HepG2 (cell line): ENCODE measurements at regions not wholly inside any gene's neighbourhood (a gene's known extent, or its start where the extent isn't known, plus 50 kb on each side); places are given as distances from the start of the nearest gene placed in this dataset.

ENCODE experiments used
- ATAC-seq: fragments of 200-7000 bp; cut with Tn5 transposase; 3 replicates; pipeline ENCODE4 v1.9.1; 2020; ENCODE audit warnings: mild to moderate bottlenecking, moderate library complexity
- BruUV-seq: library from RNA; stranded (reverse); fragments of 400-500 nt; replicated peaks from 2 replicates; lab custom pipeline; 2021; lab: Mats Ljungman, UMichigan
- CTCF ChIA-PET: fragments of 300-600 bp; formaldehyde crosslinking; extraction: SDS; loops from one replicate; lab custom pipeline; 2021; ENCODE audit warnings: low total read pairs, inconsistent platforms, low intra/inter-chr PET ratio; lab: Yijun Ruan, JAX
- POLR2A ChIA-PET: fragments of 350-600 bp; sonication (Branson Sonifier 250); formaldehyde crosslinking; loops from one replicate; lab custom pipeline; 2020; ENCODE audit warnings: antibody characterized with exemption, inconsistent platforms; lab: Yijun Ruan, JAX
- DNase-seq: peaks from one replicate; pipeline ENCODE4 v3.0.0-alpha.2; 2015; ENCODE audit warnings: low spot score
- FAIRE-seq: peaks from 3 replicates; lab custom pipeline; 2011; peaks lifted over from hg19 to GRCh38; lab: Jason Lieb, UNC
- H2AFZ ChIP-seq: one replicate; pipeline ENCODE4 v1.6.1; 2011; ENCODE audit warnings: low read length, inconsistent platforms
- H3K27ac ChIP-seq: fragments of 300-600 bp; 3 replicates; pipeline ENCODE4 v1.8.0; 2011; ENCODE audit warnings: mixed run types, mild to moderate bottlenecking, mixed read lengths, low read length, inconsistent platforms; ENCODE audit not compliant: insufficient read depth; ENCODE audit errors: extremely low read length
- H3K27me3 ChIP-seq, 2 experiments: fragments of 200-600 bp in 1 of 2; 2 replicates in 1 of 2; 3 replicates in 1 of 2; pipeline versions ENCODE4 v1.6.0 to v1.8.0; 2011; ENCODE audit warnings: low read length in 2 of 2, mild to moderate bottlenecking in 2 of 2, moderate library complexity in 2 of 2, inconsistent platforms in 1 of 2; ENCODE audit not compliant: insufficient read depth in 2 of 2, control insufficient read depth in 1 of 2
- H3K36me3 ChIP-seq, 2 experiments: fragments of 200-600 bp in 1 of 2; replicated peaks in 1 of 2; 2 replicates in 1 of 2; 3 replicates in 1 of 2; pipeline versions ENCODE4 v1.5.1 to v1.8.0; 2011; ENCODE audit warnings: low read length in 2 of 2, inconsistent platforms in 1 of 2; ENCODE audit not compliant: insufficient read depth in 2 of 2, control insufficient read depth in 1 of 2
- H3K4me1 ChIP-seq: 2 replicates; pipeline ENCODE4 v1.5.1; 2012; ENCODE audit warnings: low read length, inconsistent platforms; ENCODE audit not compliant: insufficient read depth
- H3K4me2 ChIP-seq: 2 replicates; pipeline ENCODE4 v1.6.0; 2011; ENCODE audit warnings: low read depth, low read length, inconsistent platforms
- H3K4me3 ChIP-seq, 3 experiments: fragments of 200-600 bp in 1 of 3; sonication (generic), shearing (Covaris generic) in 1 of 3; replicated peaks in 1 of 3; 2 replicates each; pipeline ENCODE4 v1.5.1; 2011 to 2016; ENCODE audit warnings: low read length in 3 of 3, inconsistent platforms in 2 of 3, low read depth in 2 of 3, mild to moderate bottlenecking in 2 of 3, control low read depth in 1 of 3, mixed read lengths in 1 of 3; ENCODE audit not compliant: insufficient read depth in 1 of 3
- H3K79me2 ChIP-seq: one replicate; pipeline ENCODE4 v1.6.1; 2011; ENCODE audit warnings: low read length, inconsistent platforms; ENCODE audit not compliant: insufficient read depth
- H3K9ac ChIP-seq: 2 replicates; pipeline ENCODE4 v1.6.0; 2011; ENCODE audit warnings: mild to moderate bottlenecking, low read depth, low read length, inconsistent platforms; ENCODE audit not compliant: insufficient read depth
- H3K9me3 ChIP-seq: 2 replicates; pipeline ENCODE4 v1.5.1; 2012; ENCODE audit warnings: mild to moderate bottlenecking, low read length
- H4K20me1 ChIP-seq: 2 replicates; pipeline ENCODE4 v1.6.0; 2011; ENCODE audit warnings: inconsistent platforms, mild to moderate bottlenecking, low read length, moderate library complexity; ENCODE audit not compliant: insufficient read depth
- MEIS2 ChIP-seq: sonication (generic); formaldehyde crosslinking; IDR thresholded peaks from 2 replicates; pipeline ENCODE4 v1.9.0; 2021; ENCODE audit warnings: mild to moderate bottlenecking, missing genetic modification reagents
- MXD4 ChIP-seq: IDR thresholded peaks from 2 replicates; pipeline ENCODE4 v1.6.1; 2016; ENCODE audit warnings: mild to moderate bottlenecking, missing biosample characterization, missing genetic modification reagents
- NFATC3 ChIP-seq: sonication (generic); formaldehyde crosslinking; IDR thresholded peaks from 2 replicates; pipeline ENCODE4 v1.5.1; 2020; ENCODE audit warnings: mild to moderate bottlenecking, missing genetic modification reagents
- NFE2L2 ChIP-seq: fragments of 150-350 bp; IDR thresholded peaks from 2 replicates; pipeline ENCODE4 v1.6.1; 2014; ENCODE audit warnings: low read length
- PHF21A ChIP-seq: sonication (generic); formaldehyde crosslinking; IDR thresholded peaks from 2 replicates; pipeline ENCODE4 v1.5.0; 2020; ENCODE audit warnings: mild to moderate bottlenecking, missing genetic modification reagents
- RAD51 ChIP-seq: fragments of 450-650 bp; IDR thresholded peaks from 2 replicates; pipeline ENCODE4 v1.6.1; 2016; ENCODE audit warnings: borderline replicate concordance
- RBM39 ChIP-seq: fragments of 200-400 bp; formaldehyde crosslinking; IDR thresholded peaks from one replicate; pipeline ENCODE4 v1.6.1; 2018; ENCODE audit warnings: antibody characterized with exemption, mild to moderate bottlenecking, low read depth, low read length; ENCODE audit not compliant: poor library complexity, severe bottlenecking
- SYNCRIP ChIP-seq: fragments of 200-400 bp; formaldehyde crosslinking; IDR thresholded peaks from 2 replicates; pipeline ENCODE4 v1.6.1; 2018; ENCODE audit warnings: mild to moderate bottlenecking, low read depth, low read length; ENCODE audit not compliant: insufficient read depth
- ZBTB43 ChIP-seq: sonication (generic); formaldehyde crosslinking; conservative IDR thresholded peaks from 2 replicates; pipeline ENCODE4 v1.4.0; 2020; ENCODE audit warnings: missing genetic modification reagents
- ZNF317 ChIP-seq: sonication (generic); formaldehyde crosslinking; IDR thresholded peaks from 2 replicates; pipeline ENCODE4 v1.5.0; 2020; ENCODE audit warnings: mild to moderate bottlenecking, missing genetic modification reagents
- ZNF546 ChIP-seq: sonication (generic); formaldehyde crosslinking; conservative IDR thresholded peaks from 2 replicates; pipeline ENCODE4 v1.8.1; 2023; ENCODE audit warnings: mild to moderate bottlenecking, missing genetic modification reagents
- ZNF747 ChIP-seq: sonication (generic); formaldehyde crosslinking; IDR thresholded peaks from 2 replicates; pipeline ENCODE4 v1.8.1; 2023; ENCODE audit warnings: missing genetic modification reagents, mild to moderate bottlenecking, borderline replicate concordance
- WGBS: methylation state at CpG from one replicate; pipeline ENCODE4 v1.1.6; 2017; ENCODE audit warnings: low lambda C conversion rate; 5-methylcytosine and 5-hydroxymethylcytosine counted together
- in situ Hi-C: cut with HindIII; loops from 2 replicates; pipeline ENCODE4 v1.10.0; 2017; ENCODE audit warnings: low pct_unique_long_range_greater_than_20kb; ENCODE audit not compliant: extremely low pct_ligation_motif_present
- intact Hi-C: fragments of 100-400 bp; cut with micrococcal nuclease; formaldehyde crosslinking; loops from one replicate; pipeline ENCODE4 v1.10.0; 2022; ENCODE audit not compliant: unreplicated experiment
- TF ChIP-seq, protein P1 (sequence below): sonication (generic); formaldehyde crosslinking; conservative IDR thresholded peaks from 2 replicates; pipeline ENCODE4 v1.4.0; 2020; ENCODE audit warnings: mild to moderate bottlenecking, missing genetic modification reagents, moderate library complexity
- TF ChIP-seq, protein P2 (sequence below): sonication (generic); formaldehyde crosslinking; IDR thresholded peaks from 2 replicates; pipeline ENCODE4 v1.5.1; 2020; ENCODE audit warnings: missing genetic modification reagents, mild to moderate bottlenecking, borderline replicate concordance

GRCh38 chr5:152070591-152070990 is 145.9 kb upstream of the GLRA1 start:
- Histone ChIP-seq H3K36me3 (no peaks in the 10 kb centered on the region), H3K27me3 (no peaks in the 10 kb centered on the region), H3K4me1 (no peaks in the 10 kb centered on the region)
- ATAC-seq = no peak
- no peak for TF ChIP-seq MEIS2 (CRISPR knock-in tag)
- no peak for TF ChIP-seq SYNCRIP
- no peak for TF ChIP-seq PHF21A (CRISPR knock-in tag)
- TF ChIP-seq NFATC3 = no peak
- TF ChIP-seq, protein P1, sequence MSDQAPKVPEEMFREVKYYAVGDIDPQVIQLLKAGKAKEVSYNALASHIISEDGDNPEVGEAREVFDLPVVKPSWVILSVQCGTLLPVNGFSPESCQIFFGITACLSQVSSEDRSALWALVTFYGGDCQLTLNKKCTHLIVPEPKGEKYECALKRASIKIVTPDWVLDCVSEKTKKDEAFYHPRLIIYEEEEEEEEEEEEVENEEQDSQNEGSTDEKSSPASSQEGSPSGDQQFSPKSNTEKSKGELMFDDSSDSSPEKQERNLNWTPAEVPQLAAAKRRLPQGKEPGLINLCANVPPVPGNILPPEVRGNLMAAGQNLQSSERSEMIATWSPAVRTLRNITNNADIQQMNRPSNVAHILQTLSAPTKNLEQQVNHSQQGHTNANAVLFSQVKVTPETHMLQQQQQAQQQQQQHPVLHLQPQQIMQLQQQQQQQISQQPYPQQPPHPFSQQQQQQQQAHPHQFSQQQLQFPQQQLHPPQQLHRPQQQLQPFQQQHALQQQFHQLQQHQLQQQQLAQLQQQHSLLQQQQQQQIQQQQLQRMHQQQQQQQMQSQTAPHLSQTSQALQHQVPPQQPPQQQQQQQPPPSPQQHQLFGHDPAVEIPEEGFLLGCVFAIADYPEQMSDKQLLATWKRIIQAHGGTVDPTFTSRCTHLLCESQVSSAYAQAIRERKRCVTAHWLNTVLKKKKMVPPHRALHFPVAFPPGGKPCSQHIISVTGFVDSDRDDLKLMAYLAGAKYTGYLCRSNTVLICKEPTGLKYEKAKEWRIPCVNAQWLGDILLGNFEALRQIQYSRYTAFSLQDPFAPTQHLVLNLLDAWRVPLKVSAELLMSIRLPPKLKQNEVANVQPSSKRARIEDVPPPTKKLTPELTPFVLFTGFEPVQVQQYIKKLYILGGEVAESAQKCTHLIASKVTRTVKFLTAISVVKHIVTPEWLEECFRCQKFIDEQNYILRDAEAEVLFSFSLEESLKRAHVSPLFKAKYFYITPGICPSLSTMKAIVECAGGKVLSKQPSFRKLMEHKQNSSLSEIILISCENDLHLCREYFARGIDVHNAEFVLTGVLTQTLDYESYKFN (CRISPR knock-in tag) = no peak
- TF ChIP-seq, all 625 proteins: peak for 0
- FAIRE-seq (no peak), DNase-seq (no peak)
- Histone ChIP-seq H4K20me1 (no peaks in the 10 kb centered on the region), H3K9me3 (no peaks in the 10 kb centered on the region), H3K27ac (no peak overlapping the region), H2AFZ (no peak overlapping the region), H3K9ac (no peak overlapping the region), H3K4me2 (no peak overlapping the region), H3K4me3 (no peak overlapping the region), H3K79me2 (no peaks in the 10 kb centered on the region)
- 0% methylated on average over 2 of the region's 2 CpGs for WGBS
- intact Hi-C loops = no loop called here
- ChIA-PET CTCF (no interaction called here), POLR2A (no interaction called here)
- BruUV-seq = no TSS peak
- in situ Hi-C loops = no loop called here

- Histone ChIP-seq H3K79me2 (no peaks in the 10 kb centered on the region), H2AFZ (no peak overlapping the region), H3K9me3 (no peaks in the 10 kb centered on the region), H3K27me3 (no peaks in the 10 kb centered on the region), H3K4me2 (no peak overlapping the region), H3K9ac (no peak overlapping the region), H3K27ac (no peak overlapping the region), H4K20me1 (no peaks in the 10 kb centered on the region), H3K36me3 (no peaks in the 10 kb centered on the region), H3K4me3 (no peak overlapping the region), H3K4me1 (no peaks in the 10 kb centered on the region)
- no peak for ATAC-seq
- in situ Hi-C loops = no loop called here
- FAIRE-seq = no peak
- no TSS peak for BruUV-seq
- intact Hi-C loops = no loop called here
- POLR2A ChIA-PET = no interaction called here
- DNase-seq = no peak
- 0% methylated on average over 3 of the region's 3 CpGs for WGBS
- CTCF ChIA-PET = no interaction called here
- TF ChIP-seq RBM39 (no peak), RAD51 (no peak), ZNF317 (CRISPR knock-in tag) (no peak), MXD4 (no peak), ZNF546 (no peak), ZNF747 (CRISPR knock-in tag) (no peak), ZBTB43 (CRISPR knock-in tag) (no peak), NFE2L2 (no peak)
- TF ChIP-seq, protein P2, sequence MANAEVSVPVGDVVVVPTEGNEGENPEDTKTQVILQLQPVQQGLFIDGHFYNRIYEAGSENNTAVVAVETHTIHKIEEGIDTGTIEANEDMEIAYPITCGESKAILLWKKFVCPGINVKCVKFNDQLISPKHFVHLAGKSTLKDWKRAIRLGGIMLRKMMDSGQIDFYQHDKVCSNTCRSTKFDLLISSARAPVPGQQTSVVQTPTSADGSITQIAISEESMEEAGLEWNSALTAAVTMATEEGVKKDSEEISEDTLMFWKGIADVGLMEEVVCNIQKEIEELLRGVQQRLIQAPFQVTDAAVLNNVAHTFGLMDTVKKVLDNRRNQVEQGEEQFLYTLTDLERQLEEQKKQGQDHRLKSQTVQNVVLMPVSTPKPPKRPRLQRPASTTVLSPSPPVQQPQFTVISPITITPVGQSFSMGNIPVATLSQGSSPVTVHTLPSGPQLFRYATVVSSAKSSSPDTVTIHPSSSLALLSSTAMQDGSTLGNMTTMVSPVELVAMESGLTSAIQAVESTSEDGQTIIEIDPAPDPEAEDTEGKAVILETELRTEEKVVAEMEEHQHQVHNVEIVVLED (CRISPR knock-in tag) = no peak
These were observed 142.1 kb upstream of the GLRA1 start for GRCh38 chr5:152066784-152067183.
